ENCODE measurements at regions not wholly inside any gene's neighbourhood (a gene's known extent, or its start where the extent isn't known, plus 50 kb on each side); places are given as distances from the start of the nearest gene placed in this dataset.

- Histone ChIP-seq H3K27ac (no peak overlapping the region), H3K9me3 (replicated peaks) (no peaks in the 10 kb centered on the region), H3K27me3 (no peaks in the 10 kb centered on the region), H3K4me1 (peaks cover 41% of the 10 kb centered on the region), H3K36me3 (no peaks in the 10 kb centered on the region), H3K4me3 (no peak overlapping the region; the same call in 1 of the 2 replicates)
- peak in 1 of 2 experiments; percentile 38 for DNase-seq
Measured at GRCh38 chr7:28355635-28356319, 56.5 kb upstream of the CREB5 start.

GRCh38 chr7:28356619-28357018 lies 55.7 kb upstream of the CREB5 start:
- H3K9me3 ChIP-seq (replicated peaks): no peaks in the 10 kb centered on the region
- no peaks in the 10 kb centered on the region for H3K36me3 ChIP-seq
- no peak overlapping the region for H3K27ac ChIP-seq
- H3K4me1 ChIP-seq: peaks cover 41% of the 10 kb centered on the region
- no peaks in the 10 kb centered on the region for H3K27me3 ChIP-seq
- no peak for DNase-seq
- H3K4me3 ChIP-seq: no peak overlapping the region

GRCh38 chr7:28358423-28358868 lies 53.9 kb upstream of the CREB5 start:
- H3K4me3 ChIP-seq: no peak overlapping the region
- H3K36me3 ChIP-seq: no peaks in the 10 kb centered on the region
- H3K9me3 ChIP-seq (replicated peaks): no peaks in the 10 kb centered on the region
- no peaks in the 10 kb centered on the region for H3K27me3 ChIP-seq
- H3K4me1 ChIP-seq: peaks cover 41% of the 10 kb centered on the region
- H3K27ac ChIP-seq: no peak overlapping the region
- peak; percentile 92 to 96 for DNase-seq

GRCh38 chr7:28360739-28361138 lies 51.6 kb upstream of the CREB5 start:
- Histone ChIP-seq H3K4me3 (no peak overlapping the region), H3K27me3 (no peaks in the 10 kb centered on the region), H3K27ac (no peak overlapping the region), H3K9me3 (replicated peaks) (no peaks in the 10 kb centered on the region), H3K4me1 (peaks cover 25% of the 10 kb centered on the region), H3K36me3 (no peaks in the 10 kb centered on the region)
- DNase-seq: no peak

- DNase-seq: no peak
- H3K27ac ChIP-seq: no peak overlapping the region
- H3K36me3 ChIP-seq: no peaks in the 10 kb centered on the region
- H3K4me1 ChIP-seq: peaks cover 17% of the 10 kb centered on the region
- no peaks in the 10 kb centered on the region for H3K27me3 ChIP-seq
- H3K4me3 ChIP-seq: no peak overlapping the region
- H3K9me3 ChIP-seq (replicated peaks): no peaks in the 10 kb centered on the region
Measured at GRCh38 chr7:28361551-28361950, 50.8 kb upstream of the CREB5 start.

- H3K4me3 ChIP-seq: no peak overlapping the region
- H3K36me3 ChIP-seq: no peaks in the 10 kb centered on the region
- no peak overlapping the region for H3K27ac ChIP-seq
- peaks cover 16% of the 10 kb centered on the region for H3K4me1 ChIP-seq
- no peaks in the 10 kb centered on the region for H3K27me3 ChIP-seq
- H3K9me3 ChIP-seq (replicated peaks): no peaks in the 10 kb centered on the region
- no peak for DNase-seq
Measured at GRCh38 chr7:28362182-28362581, 50.1 kb upstream of the CREB5 start.
